Activated CD4-positive, alpha-beta T cell treated with anti-CD3 and anti-CD28 coated beads, Interleukin-2, Interleukin-4, amounts not matched to agents 100 ng/mL and 50 ng/mL, durations not matched to agents 16 hours and 8 hours (primary cell): ENCODE measurements at regions not wholly inside any gene's neighbourhood (a gene's known extent, or its start where the extent isn't known, plus 50 kb on each side); places are given as distances from the start of the nearest gene placed in this dataset.

Experiments
- DNase-seq: peaks from one replicate; pipeline ENCODE4 v3.0.0-alpha.2; 2020; ENCODE audit warnings: low spot score

DNA sequence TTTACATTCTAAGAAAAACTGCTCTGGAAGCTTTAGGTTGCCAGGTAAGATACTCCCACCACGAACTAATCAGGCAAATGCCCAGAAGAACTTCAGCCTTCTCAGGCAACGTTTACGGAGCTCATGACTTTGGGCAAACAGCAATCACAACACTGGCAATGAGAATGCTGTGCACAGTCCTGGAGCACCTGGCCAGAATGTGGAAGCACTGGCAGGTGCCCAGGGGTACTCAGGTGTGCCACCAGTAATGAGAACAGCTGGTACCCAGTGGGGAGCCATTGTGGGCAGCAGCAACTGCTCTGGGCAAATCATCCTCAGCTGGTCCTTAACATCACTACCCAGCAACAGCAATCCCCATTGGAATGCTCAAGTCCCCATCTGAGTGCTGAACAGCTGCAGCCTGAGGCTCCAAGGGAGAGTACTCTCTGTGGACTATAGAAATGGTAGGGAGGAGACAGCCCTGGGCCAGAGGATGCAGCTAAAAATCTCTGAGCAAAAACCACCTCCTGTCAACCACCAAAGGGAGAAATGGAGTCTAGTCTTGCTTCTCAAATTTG, 210.0 kb downstream of the FOXO1 start:
- DNase-seq, result no peak

DNA sequence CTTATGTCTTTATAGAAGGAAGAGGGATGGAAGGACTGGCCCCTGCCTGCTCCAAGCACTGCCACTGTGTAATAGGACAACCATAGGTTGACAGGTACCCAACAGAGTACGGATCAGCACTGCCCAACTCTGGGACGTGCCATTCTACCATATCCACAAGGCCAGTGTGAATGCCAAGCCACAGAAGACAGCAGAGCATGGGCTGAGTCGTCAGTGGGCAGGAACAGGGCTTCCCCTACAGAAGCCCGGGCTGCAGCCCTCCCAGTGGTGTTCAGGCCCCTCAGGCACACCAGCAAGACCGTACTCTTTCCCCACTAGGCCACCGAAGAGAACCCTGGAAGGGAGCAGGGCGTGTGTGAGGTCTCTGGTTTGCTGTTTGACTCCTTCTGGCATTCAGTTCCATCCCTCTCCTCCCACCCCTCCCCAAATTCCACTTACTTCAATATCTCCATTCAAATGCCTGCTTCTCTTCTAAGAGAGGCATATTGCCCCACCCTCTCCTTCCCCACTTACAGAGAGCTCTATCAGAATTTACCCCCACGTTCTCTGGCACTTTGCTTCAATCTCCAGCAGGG, 209.4 kb downstream of the FOXO1 start:
- no peak for DNase-seq

DNA sequence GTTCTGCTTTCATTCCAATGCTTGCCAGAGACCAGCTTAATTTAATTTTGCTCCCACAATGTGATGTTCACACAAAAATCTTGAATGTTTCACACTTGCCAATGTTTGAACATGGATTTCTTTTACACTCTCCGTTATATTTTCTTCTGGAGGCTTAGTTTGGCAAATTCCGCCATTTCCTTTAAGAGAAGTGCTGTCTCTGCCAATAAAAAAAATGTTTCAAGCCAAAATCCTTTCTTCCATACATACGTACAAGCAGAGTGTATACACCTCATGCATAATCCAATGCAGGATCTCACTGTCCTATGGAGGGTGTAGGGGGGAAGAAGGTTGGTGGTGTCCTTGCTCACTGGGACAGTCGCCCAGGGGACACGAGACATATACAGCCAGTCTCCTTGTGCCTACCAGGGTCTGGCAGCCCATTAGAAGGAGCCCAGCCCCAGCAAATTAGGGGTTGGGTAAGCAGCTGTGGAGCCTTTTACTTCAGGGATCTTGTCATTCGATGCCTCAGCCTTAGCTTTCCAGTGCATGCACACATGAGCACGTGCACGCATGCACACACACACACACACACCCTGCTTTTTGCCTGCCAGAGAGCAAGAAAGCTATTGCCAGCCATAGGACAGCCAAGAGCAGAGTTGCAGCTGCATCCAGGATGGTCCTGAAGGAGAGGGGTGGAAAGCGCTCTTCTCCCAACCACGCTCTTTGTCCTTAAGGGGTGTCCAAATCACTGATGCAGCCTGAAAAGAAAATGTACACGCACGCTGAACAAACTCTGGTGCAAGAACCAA, 208.3 kb downstream of the FOXO1 start:
- DNase-seq, result no peak

DNA sequence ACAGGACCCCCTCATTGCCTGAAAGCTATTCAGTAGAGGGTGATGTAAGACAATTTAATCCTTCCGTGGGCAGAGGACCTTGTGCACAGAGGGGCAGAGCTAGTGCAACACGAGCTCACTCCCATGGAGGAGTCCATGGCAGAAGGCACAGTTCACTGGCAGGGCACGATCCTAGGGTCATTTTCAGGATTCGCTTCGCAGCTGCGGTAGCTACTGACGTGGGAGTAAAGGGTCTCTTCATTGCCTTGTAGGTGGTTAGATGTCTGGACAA, 207.8 kb downstream of the FOXO1 start:
- DNase-seq, result no peak

- DNase-seq, result no peak
These were observed 206.3 kb downstream of the FOXO1 start for GRCh38 chr13:40460116-40460515.

DNA sequence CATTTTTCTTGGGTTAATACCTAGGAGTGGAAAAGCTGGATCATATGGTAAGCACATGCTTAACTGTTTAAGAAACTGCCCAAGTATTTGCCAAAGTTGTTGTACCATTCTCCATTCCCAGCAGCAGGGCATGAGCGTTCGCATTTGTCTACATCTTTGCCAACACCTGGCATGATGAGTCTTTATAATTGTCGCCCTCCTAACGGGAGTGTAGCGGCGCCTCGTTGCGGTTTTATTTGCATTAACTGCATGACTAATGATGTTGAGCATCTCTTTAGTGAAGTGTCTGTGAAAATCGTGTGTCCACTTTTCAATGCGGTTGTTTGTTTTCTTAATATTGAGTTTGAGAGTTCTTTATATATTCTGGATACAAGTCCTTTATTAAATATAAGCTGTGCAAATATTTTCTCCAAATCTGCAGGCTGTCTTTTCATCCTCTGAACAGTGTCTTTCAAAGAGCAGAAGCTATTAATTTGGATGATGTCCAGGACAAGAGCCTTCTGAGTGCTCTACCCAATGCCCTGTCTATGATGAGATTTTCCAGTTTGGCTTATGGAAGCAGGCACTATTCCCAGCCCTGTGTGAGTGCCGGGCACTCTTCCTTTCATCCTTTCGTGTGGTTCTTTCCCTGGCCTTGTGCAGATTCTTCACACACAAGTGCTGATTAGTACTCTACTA, 202.0 kb downstream of the FOXO1 start:
- no peak for DNase-seq

DNA sequence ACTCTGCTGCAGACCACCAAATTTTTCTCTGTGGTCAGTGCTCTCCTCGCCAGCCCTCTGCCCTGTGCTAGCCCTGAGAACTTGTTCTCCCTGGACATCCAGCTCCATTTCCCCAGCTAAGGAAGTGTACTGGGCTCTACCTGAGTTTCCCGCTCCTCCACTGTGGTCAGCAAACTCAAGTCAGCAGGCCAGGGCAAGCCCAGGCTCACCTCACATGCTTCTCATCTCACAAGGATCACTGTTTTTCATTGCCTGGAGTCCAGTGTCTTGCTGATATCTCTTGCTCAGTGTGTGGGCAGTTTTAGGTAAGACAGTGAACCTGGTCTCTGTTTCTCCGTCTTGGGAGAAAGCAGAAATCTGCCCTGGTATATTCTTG, 201.4 kb downstream of the FOXO1 start:
- DNase-seq, result no peak

DNA sequence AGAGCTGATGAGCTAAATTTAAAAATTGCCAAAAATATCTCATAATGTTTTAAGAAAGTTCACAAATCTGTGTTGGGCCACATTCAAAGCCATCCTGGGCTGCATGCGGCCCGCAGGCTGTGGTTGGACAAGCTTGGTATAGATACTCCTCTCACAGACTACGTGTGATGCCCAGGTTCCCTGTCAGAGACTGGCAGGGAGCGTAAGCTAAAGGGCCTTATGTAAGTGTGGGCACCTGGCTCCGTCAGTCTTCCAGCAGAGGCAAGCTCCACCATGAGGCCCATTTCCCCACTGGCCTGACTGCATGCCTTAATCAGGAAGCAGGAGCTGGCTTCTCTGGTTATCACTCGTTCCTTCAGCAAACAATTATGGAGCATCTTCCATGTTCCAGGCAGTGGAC, 200.2 kb downstream of the FOXO1 start:
- DNase-seq, result no peak

- DNase-seq, result no peak
These were observed 198.1 kb downstream of the FOXO1 start for GRCh38 chr13:40468227-40468838.

- DNase-seq, result no peak
These were observed 196.7 kb downstream of the FOXO1 start for GRCh38 chr13:40469581-40470310.

DNA sequence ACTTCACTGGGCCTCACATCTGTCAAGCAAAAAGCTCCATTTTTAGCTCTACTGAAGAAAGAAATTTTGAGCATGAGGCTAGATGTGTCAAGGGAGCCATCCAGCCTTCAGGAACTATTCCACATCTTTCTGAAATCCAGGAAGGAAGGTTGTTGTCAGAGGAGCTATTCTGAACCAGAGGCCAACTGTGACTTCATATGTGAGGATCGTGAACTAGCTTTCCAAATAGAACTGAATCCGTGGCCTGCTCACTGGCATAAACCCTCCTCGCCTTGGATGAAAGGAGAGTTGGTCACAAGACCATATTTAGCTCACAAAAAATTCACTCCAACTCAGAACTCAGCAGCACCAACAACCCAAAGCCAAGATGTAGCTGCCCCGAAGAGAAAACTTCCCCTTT, 195.8 kb downstream of the FOXO1 start:
- DNase-seq, result no peak

DNA sequence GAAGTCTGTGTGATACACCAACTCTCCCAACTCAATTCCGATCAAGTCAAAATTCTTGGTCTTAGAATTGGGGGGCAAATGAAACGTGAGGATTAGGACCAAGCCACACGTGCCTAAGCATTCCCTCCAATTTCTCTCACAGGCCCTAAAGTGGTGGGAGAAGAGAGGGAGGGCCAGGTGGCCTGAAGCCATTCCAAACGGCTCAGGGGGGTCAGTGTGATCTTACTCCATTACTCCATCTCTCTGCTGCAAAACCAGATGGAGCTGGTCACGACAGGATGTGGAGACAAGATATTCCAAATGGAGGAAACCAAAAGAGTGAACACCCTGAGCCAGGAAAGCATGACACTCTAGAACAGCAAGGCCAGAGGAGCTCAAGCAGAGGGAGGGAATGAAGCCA, 195.4 kb downstream of the FOXO1 start:
- DNase-seq, result no peak

- no peak for DNase-seq
These were observed 194.5 kb downstream of the FOXO1 start for GRCh38 chr13:40471911-40472310.

DNA sequence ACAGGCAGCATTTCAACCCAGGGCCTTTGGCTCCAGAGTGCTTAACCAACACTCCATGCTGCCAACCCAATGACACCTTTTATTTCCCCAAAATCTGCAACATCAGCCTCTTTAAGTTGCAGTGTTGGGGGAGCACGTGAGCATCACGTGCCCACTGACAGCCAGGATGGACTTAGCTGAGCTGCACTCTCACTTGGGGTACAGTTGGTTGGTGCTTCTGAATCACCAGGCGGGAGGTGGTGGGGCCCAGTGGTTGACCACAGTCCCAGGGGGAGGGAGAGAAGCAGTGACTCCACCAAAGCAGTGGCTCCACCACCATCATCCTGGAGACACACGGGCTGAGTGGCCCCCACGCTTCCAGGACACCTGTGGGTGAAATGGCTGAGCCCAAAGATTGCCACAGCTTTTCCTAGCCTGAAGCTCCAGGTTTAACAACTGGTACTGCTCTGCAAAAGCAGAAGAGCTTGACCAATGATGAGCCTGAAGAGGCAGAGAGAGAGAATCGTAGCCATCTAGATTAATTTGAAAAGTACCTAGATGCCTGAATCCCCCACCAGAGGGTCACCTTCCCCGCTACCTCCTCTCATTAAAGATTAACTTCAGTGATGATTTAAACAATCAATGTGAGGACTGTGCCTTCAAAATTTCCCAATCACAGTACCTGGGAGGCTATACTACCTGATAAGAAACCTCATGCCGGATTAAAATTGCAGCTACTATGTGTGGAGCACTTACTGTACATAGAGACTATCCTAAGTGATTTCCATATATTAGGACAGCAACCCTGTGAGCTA, 193.8 kb downstream of the FOXO1 start:
- DNase-seq, result no peak

DNA sequence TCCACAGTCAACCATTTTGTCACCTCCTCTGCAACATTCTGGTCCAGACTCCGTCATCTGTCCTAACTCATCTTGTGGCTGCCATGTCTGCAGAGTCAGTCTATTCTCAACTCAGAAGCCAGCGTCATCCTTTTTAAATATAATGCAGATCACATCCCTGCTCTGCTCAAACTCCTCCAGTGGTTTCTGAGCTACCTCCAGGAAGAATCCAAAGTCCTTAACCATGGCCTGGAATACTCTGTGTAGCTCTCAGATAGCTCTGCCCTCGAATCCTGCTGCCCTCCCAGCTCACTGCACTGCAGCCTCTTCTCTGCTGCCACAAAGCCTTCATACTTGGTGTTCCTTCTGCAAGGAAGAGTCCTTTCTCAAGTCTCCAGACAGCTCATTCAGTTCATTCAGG, 190.8 kb downstream of the FOXO1 start:
- DNase-seq, result no peak

- no peak for DNase-seq
These were observed 190.1 kb downstream of the FOXO1 start for GRCh38 chr13:40476175-40476958.

GRCh38 chr13:40477623-40478608, 188.5 kb downstream of the FOXO1 start:
- no peak for DNase-seq

GRCh38 chr13:40478775-40479174, 187.7 kb downstream of the FOXO1 start:
- no peak for DNase-seq

GRCh38 chr13:40479196-40479845, 187.1 kb downstream of the FOXO1 start:
- DNase-seq, result no peak
